IPS-18a (cell line): ENCODE measurements at regions not wholly inside any gene's neighbourhood (a gene's known extent, or its start where the extent isn't known, plus 50 kb on each side); places are given as distances from the start of the nearest gene placed in this dataset.
"Not testable (repeated sequence)": the region's sequence is repeated elsewhere in the genome, so short reads cannot be mapped to it uniquely, and the experiment has no call there.

Experiments
- H3K27ac ChIP-seq: one replicate; pipeline ENCODE4 v1.5.1; 2013; ENCODE audit warnings: low read length
- H3K27me3 ChIP-seq: one replicate; pipeline ENCODE4 v1.6.1; 2013; ENCODE audit warnings: mild to moderate bottlenecking, low read length; ENCODE audit not compliant: control insufficient read depth, insufficient read depth
- H3K36me3 ChIP-seq: one replicate; pipeline ENCODE4 v1.6.1; 2013; ENCODE audit warnings: low read depth, low read length; ENCODE audit not compliant: control insufficient read depth
- H3K4me1 ChIP-seq: one replicate; pipeline ENCODE4 v1.6.1; 2013; ENCODE audit warnings: low read depth, low read length; ENCODE audit not compliant: control insufficient read depth
- H3K4me3 ChIP-seq: one replicate; pipeline ENCODE4 v1.5.1; 2013; ENCODE audit warnings: low read length
- H3K9ac ChIP-seq: one replicate; pipeline ENCODE4 v1.6.1; 2013; ENCODE audit warnings: mild to moderate bottlenecking, low read length, moderate library complexity
- H3K9me3 ChIP-seq: one replicate; pipeline ENCODE4 v1.6.1; 2013; ENCODE audit warnings: low read depth, low read length; ENCODE audit not compliant: control insufficient read depth

- H3K4me1 ChIP-seq = no peaks in the 10 kb centered on the region
- H3K36me3 ChIP-seq = no peaks in the 10 kb centered on the region
- no peak overlapping the region for H3K4me3 ChIP-seq
- H3K27me3 ChIP-seq = no peaks in the 10 kb centered on the region
- H3K9me3 ChIP-seq = peaks cover 8% of the 10 kb centered on the region
- H3K27ac ChIP-seq = no peak overlapping the region
- no peak overlapping the region for H3K9ac ChIP-seq
These were observed 190.5 kb downstream of the CCNG2 start for GRCh38 chr4:77347351-77347966.

GRCh38 chr4:77348815-77349214 lies 191.8 kb downstream of the CCNG2 start:
- H3K4me1 ChIP-seq = no peaks in the 10 kb centered on the region
- H3K27me3 ChIP-seq = no peaks in the 10 kb centered on the region
- no peak overlapping the region for H3K9ac ChIP-seq
- no peak overlapping the region for H3K27ac ChIP-seq
- no peak overlapping the region for H3K4me3 ChIP-seq
- H3K36me3 ChIP-seq = no peaks in the 10 kb centered on the region
- H3K9me3 ChIP-seq = no peaks in the 10 kb centered on the region

- no peaks in the 10 kb centered on the region for H3K4me1 ChIP-seq
- no peak overlapping the region for H3K27ac ChIP-seq
These were observed 192.4 kb downstream of the CCNG2 start for GRCh38 chr4:77349364-77349763.

DNA sequence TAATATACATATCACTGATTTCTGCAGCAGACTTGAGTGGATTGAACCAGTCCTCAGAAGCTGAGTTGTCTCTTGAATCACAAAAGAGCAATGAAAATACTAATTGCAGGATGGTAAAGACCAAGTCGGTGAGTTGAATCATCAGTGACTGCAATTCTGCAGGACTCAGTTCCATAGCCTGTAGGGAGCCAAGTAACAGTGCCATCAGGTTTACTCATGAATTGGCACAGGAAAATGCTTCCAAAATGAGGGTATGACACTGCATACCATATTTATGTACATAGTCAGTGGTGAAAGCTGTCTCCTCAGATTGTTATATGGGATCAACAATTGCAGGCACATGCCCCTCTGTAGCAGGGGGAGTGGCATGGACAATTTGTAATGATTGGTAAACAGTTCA lies 192.8 kb downstream of the CCNG2 start:
- H3K4me1 ChIP-seq = no peaks in the 10 kb centered on the region
- no peaks in the 10 kb centered on the region for H3K36me3 ChIP-seq
- no peak overlapping the region for H3K9ac ChIP-seq
- no peak overlapping the region for H3K27ac ChIP-seq
- no peak overlapping the region for H3K4me3 ChIP-seq
- no peaks in the 10 kb centered on the region for H3K9me3 ChIP-seq
- H3K27me3 ChIP-seq = no peaks in the 10 kb centered on the region

More at GRCh38 chr4:77349364-77349763, 192.4 kb downstream of the CCNG2 start:
- Histone ChIP-seq H3K27me3 (no peaks in the 10 kb centered on the region), H3K9ac (no peak overlapping the region), H3K36me3 (no peaks in the 10 kb centered on the region), H3K9me3 (no peaks in the 10 kb centered on the region), H3K4me3 (no peak overlapping the region)

DNA sequence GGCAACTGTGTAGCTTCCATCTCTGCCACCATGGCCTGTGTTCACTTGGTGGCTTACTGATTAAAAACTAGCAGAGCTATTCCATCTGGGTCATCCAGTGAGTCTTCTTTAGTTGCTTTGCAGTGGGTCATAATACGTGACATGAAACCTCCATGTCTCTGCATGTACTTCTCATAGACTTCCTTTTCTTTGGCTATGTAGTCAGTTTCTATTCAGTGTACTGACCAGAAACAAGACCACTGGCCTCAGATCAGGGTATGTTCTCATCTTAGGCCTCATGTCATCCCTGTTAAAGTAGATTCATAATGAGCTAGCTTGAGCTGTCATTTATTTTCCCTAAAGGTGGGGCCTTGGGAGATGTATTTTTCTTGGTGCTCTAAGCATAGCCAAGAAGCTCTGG lies 195.2 kb downstream of the CCNG2 start:
- no peaks in the 10 kb centered on the region for H3K9me3 ChIP-seq
- no peaks in the 10 kb centered on the region for H3K27me3 ChIP-seq
- H3K4me1 ChIP-seq = no peaks in the 10 kb centered on the region
- no peak overlapping the region for H3K27ac ChIP-seq
- no peak overlapping the region for H3K9ac ChIP-seq
- H3K4me3 ChIP-seq = no peak overlapping the region
- no peaks in the 10 kb centered on the region for H3K36me3 ChIP-seq

- not testable (repeated sequence) for H3K9ac ChIP-seq, H3K36me3 ChIP-seq, H3K9me3 ChIP-seq, H3K27me3 ChIP-seq, H3K27ac ChIP-seq, H3K4me1 ChIP-seq, H3K4me3 ChIP-seq
These were observed 196.8 kb downstream of the CCNG2 start for GRCh38 chr4:77353724-77354315.

DNA sequence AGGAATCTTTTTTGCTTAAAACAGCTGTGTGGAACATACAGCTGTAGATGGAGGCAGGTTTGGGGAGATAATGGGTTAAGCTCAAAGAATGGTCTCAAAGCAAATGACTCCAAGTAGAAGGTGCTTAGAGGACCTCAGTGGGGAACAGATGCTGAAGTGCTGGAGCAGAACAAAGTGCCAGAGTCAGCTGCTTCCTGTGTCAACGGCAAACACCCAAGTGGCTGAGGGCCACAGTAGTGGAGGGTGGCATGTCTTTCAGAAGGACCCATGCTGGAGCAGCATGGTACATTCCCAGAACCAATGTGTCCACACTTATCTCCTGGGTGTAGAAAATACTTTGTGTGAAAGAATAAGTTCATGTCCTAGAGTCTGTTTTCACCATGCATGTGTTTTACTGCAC lies 197.5 kb downstream of the CCNG2 start:
- H3K4me3 ChIP-seq = no peak overlapping the region
- no peak overlapping the region for H3K9ac ChIP-seq
- H3K27me3 ChIP-seq = no peaks in the 10 kb centered on the region
- no peaks in the 10 kb centered on the region for H3K36me3 ChIP-seq
- H3K9me3 ChIP-seq = no peaks in the 10 kb centered on the region
- H3K27ac ChIP-seq = no peak overlapping the region
- H3K4me1 ChIP-seq = no peaks in the 10 kb centered on the region

- Histone ChIP-seq H3K9me3 (no peaks in the 10 kb centered on the region), H3K4me1 (no peaks in the 10 kb centered on the region), H3K27me3 (no peaks in the 10 kb centered on the region), H3K36me3 (no peaks in the 10 kb centered on the region), H3K27ac (no peak overlapping the region), H3K9ac (no peak overlapping the region), H3K4me3 (no peak overlapping the region)
These were observed 198.7 kb downstream of the CCNG2 start for GRCh38 chr4:77355731-77356130.

DNA sequence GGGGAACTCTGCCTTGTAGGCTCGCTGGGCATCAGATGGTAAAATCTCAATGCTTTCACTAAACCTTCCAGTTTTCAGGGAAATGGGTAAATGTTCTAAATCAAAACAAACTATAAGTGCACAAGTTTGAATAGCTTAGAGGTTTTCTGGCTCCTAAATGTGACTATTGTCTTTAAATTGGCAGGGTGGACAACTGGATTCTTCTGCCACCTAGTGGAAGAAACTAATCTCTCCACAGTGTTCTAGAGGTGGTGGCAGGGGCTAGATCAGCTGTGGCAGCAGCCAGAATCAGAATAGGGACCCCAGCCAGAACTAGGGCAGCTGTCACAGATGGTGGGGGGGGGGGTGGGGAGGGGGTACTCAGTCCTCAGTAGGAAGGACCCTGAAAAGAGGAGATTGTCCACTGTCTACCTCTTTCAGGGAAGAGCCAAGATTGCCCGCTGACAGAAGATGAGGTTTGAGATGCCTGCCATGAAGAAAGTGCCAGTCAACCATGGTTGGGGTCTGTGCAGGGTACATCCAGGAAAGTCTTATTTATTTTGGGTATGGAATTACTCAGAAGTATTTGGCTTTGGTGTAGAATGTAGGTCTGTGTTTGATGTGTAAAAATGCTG lies 201.4 kb downstream of the CCNG2 start:
- H3K9ac ChIP-seq = no peak overlapping the region
- no peak overlapping the region for H3K27ac ChIP-seq
- H3K27me3 ChIP-seq = no peaks in the 10 kb centered on the region

GRCh38 chr4:77360451-77360850 lies 203.4 kb downstream of the CCNG2 start:
- H3K36me3 ChIP-seq = no peaks in the 10 kb centered on the region
- H3K9ac ChIP-seq = no peak overlapping the region
- H3K27me3 ChIP-seq = no peaks in the 10 kb centered on the region
- H3K9me3 ChIP-seq = no peaks in the 10 kb centered on the region
- no peak overlapping the region for H3K4me3 ChIP-seq
- no peak overlapping the region for H3K27ac ChIP-seq
- H3K4me1 ChIP-seq = peaks cover 7% of the 10 kb centered on the region

More for the DNA sequence above, 201.4 kb downstream of the CCNG2 start:
- Histone ChIP-seq H3K36me3 (no peaks in the 10 kb centered on the region), H3K9me3 (no peaks in the 10 kb centered on the region), H3K4me3 (no peak overlapping the region), H3K4me1 (peaks cover 7% of the 10 kb centered on the region)

DNA sequence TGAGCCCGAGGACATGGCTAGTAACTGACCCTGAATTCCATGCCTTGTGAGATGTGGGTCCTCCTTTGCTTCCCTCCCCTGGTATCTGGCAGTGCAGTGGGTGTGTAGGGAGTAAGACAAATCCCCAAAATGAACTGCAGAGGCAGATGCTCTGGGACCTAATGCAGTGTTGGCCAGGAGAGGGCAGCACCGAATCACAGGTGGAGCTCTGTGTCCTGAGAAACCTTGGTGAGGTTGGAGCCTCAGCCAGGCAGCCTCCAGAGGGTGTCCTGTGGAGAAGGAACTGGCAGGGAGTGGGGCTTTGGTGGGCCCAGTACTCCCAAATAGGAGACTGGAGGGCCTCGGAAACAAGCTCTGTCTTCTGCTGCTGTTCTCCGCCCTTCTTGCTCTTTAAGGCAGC lies 209.9 kb downstream of the CCNG2 start:
- H3K4me3 ChIP-seq, H3K27ac ChIP-seq, H3K27me3 ChIP-seq, H3K9ac ChIP-seq, H3K36me3 ChIP-seq, H3K9me3 ChIP-seq, H3K4me1 ChIP-seq: not testable (repeated sequence)

- no peak overlapping the region for H3K27ac ChIP-seq
These were observed 210.6 kb downstream of the CCNG2 start for GRCh38 chr4:77367638-77368037.

More at GRCh38 chr4:77367638-77368037, 210.6 kb downstream of the CCNG2 start:
- Histone ChIP-seq H3K4me3 (no peak overlapping the region), H3K9me3 (no peaks in the 10 kb centered on the region), H3K4me1 (no peaks in the 10 kb centered on the region), H3K9ac (no peak overlapping the region), H3K36me3 (no peaks in the 10 kb centered on the region), H3K27me3 (no peaks in the 10 kb centered on the region)
